Prostate gland (tissue), 2 donors: ENCODE measurements at regions not wholly inside any gene's neighbourhood (a gene's known extent, or its start where the extent isn't known, plus 50 kb on each side); places are given as distances from the start of the nearest gene placed in this dataset.

Experiments used
- DNase-seq: peaks from one replicate; pipeline ENCODE4 v3.0.0-alpha.2; 2019; ENCODE audit warnings: low spot score
- H3K27ac ChIP-seq, 2 donors: fragments of 200-600 bp; sonication (generic); 2 replicates each; pipeline ENCODE4 v1.5.1; 2017 to 2019
- H3K27me3 ChIP-seq: fragments of 200-600 bp; sonication (generic); replicated peaks from 2 replicates; pipeline ENCODE4 v1.5.1; 2019; ENCODE audit not compliant: insufficient read depth
- H3K36me3 ChIP-seq, 2 donors: fragments of 200-600 bp; sonication (generic); 1 replicate in 1 of 2; 2 replicates in 1 of 2; pipeline versions ENCODE4 v1.5.1 to v1.8.1; 2017 to 2019
- H3K4me1 ChIP-seq: fragments of 200-600 bp; sonication (generic); replicated peaks from 2 replicates; pipeline ENCODE4 v1.5.1; 2019
- H3K4me3 ChIP-seq, 2 donors: fragments of 200-600 bp; sonication (generic); 2 replicates each; pipeline ENCODE4 v1.5.1; 2017 to 2019
- H3K9me3 ChIP-seq: fragments of 200-600 bp; sonication (generic); 2 replicates; pipeline ENCODE4 v1.5.1; 2017
- POLR2A ChIP-seq: fragments of 450-650 bp; IDR thresholded peaks from one replicate; pipeline ENCODE4 v1.6.1; 2016; ENCODE audit warnings: antibody characterized with exemption, mild to moderate bottlenecking
- POLR2AphosphoS5 ChIP-seq: sonication (generic); formaldehyde crosslinking; IDR thresholded peaks from one replicate; pipeline ENCODE4 v1.6.1; 2017; ENCODE audit warnings: antibody characterized with exemption
- WGBS: methylation state at CpG from one replicate; pipeline ENCODE4 v1.1.5; 2018; 5-methylcytosine and 5-hydroxymethylcytosine counted together
- intact Hi-C: fragments of 100-400 bp; cut with DNase I; formaldehyde crosslinking; loops from one replicate; pipeline ENCODE4 v1.14.2; 2022
- TF ChIP-seq, protein P1 (sequence below), 4 experiments: fragments of 200-600 bp in 2 of 4; fragments of 450-650 bp in 2 of 4; sonication (generic) in 2 of 4; IDR thresholded peaks; 1 replicate in 3 of 4; 2 replicates in 1 of 4; pipeline ENCODE4 v1.5.1; 2016 to 2019; ENCODE audit warnings: antibody characterized with exemption in 4 of 4, mild to moderate bottlenecking in 2 of 4, moderate library complexity in 2 of 4

- Histone ChIP-seq H3K4me3 (no peak overlapping the region), H3K27ac (no peak overlapping the region), H3K36me3 (no peaks in the 10 kb centered on the region), H3K4me1 (no peaks in the 10 kb centered on the region), H3K9me3 (no peaks in the 10 kb centered on the region), H3K27me3 (no peaks in the 10 kb centered on the region)
- 87% methylated on average over 2 of the region's 2 CpGs for WGBS
- no peak for DNase-seq
- intact Hi-C loops: no loop called here
- TF ChIP-seq POLR2AphosphoS5 (no peak), POLR2A (no peak)
- TF ChIP-seq, protein P1, sequence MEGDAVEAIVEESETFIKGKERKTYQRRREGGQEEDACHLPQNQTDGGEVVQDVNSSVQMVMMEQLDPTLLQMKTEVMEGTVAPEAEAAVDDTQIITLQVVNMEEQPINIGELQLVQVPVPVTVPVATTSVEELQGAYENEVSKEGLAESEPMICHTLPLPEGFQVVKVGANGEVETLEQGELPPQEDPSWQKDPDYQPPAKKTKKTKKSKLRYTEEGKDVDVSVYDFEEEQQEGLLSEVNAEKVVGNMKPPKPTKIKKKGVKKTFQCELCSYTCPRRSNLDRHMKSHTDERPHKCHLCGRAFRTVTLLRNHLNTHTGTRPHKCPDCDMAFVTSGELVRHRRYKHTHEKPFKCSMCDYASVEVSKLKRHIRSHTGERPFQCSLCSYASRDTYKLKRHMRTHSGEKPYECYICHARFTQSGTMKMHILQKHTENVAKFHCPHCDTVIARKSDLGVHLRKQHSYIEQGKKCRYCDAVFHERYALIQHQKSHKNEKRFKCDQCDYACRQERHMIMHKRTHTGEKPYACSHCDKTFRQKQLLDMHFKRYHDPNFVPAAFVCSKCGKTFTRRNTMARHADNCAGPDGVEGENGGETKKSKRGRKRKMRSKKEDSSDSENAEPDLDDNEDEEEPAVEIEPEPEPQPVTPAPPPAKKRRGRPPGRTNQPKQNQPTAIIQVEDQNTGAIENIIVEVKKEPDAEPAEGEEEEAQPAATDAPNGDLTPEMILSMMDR (IDR thresholded peaks at IDR 0.05): no peak
Measured at GRCh38 chr20:10911298-10911697, 237.5 kb upstream of the JAG1 start.

DNA sequence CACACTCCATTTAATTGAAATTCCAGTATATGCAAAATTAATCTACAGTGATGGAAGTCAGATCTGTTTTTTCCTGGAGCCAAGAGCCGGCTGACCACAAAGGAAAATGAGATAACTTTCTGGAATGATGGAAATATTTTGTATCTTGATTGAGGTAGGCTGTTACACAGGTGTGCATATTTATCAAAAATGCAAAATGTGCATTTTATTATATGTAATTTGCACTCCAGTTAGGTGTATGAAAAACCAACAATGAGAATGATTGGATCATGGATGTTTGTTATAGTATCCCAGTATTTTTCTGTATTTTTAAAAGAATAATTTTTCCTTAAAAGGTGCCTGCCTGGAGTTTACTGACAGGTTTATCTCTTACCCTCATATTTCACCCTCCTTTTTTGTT lies 242.0 kb upstream of the JAG1 start:
- intact Hi-C loops: no loop called here
- H3K4me3 ChIP-seq: no peak overlapping the region
- H3K9me3 ChIP-seq: no peaks in the 10 kb centered on the region
- H3K36me3 ChIP-seq: no peaks in the 10 kb centered on the region
- no peaks in the 10 kb centered on the region for H3K27me3 ChIP-seq
- no peak overlapping the region for H3K27ac ChIP-seq
- no peaks in the 10 kb centered on the region for H3K4me1 ChIP-seq
- TF ChIP-seq POLR2A (no peak), POLR2AphosphoS5 (no peak)
- TF ChIP-seq, protein P1 (IDR thresholded peaks at IDR 0.05): no peak
- DNase-seq: no peak
- WGBS: 88% methylated on average over 1 of the region's 1 CpG

DNA sequence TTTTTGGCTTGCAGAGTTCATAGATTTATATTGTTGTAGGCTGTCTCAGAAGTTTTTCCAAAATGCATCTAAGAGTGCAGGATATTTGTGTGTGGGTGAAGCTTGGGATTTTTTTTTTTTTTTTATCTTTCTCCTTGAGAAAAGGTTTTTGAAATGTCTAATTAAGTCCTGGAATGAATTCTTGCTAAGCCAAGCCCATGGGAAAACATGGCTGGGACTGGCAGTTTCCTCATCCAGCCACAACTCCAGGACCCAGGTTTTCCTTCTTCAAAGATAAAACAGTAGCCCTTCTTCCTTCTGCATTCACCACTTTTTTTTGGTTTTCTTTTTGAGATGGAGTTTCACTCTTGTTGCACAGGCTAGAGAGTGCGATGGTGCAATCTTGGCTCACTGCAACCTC lies 242.5 kb upstream of the JAG1 start:
- H3K4me1 ChIP-seq: no peaks in the 10 kb centered on the region
- H3K36me3 ChIP-seq: no peaks in the 10 kb centered on the region
- WGBS: 100% methylated on average over 1 of the region's 1 CpG
- intact Hi-C loops: no loop called here
- H3K9me3 ChIP-seq: no peaks in the 10 kb centered on the region
- no peaks in the 10 kb centered on the region for H3K27me3 ChIP-seq
- no peak for TF ChIP-seq POLR2A
- TF ChIP-seq, protein P1 (IDR thresholded peaks at IDR 0.05): no peak
- TF ChIP-seq POLR2AphosphoS5: no peak
- no peak for DNase-seq
- no peak overlapping the region for H3K4me3 ChIP-seq
- no peak overlapping the region for H3K27ac ChIP-seq

DNA sequence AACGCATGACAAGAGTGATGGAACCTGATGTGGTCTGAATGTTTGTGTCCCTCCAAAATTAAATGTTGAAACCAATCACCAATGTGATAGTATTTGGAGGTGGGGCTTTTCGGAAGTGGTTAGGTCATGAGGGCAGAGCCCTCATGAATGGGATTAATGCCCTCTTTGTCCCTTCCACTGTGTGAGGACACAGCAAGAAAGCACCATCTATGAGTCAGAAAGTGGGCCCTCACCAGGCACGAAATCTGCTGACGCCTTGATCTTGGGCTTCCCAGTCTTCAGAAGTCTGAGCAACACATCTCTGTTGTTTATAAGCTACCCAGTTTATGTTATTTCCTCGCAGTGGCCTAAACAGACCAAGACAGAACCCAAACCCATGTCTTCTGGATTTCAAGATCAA lies 244.0 kb upstream of the JAG1 start:
- no peaks in the 10 kb centered on the region for H3K4me1 ChIP-seq
- no peak overlapping the region for H3K27ac ChIP-seq
- TF ChIP-seq, protein P1 (IDR thresholded peaks at IDR 0.05): no peak
- no peak for TF ChIP-seq POLR2AphosphoS5
- no peak for TF ChIP-seq POLR2A
- H3K27me3 ChIP-seq: no peaks in the 10 kb centered on the region
- 97% methylated on average over 5 of the region's 5 CpGs for WGBS
- no peak overlapping the region for H3K4me3 ChIP-seq
- H3K9me3 ChIP-seq: no peaks in the 10 kb centered on the region
- H3K36me3 ChIP-seq: no peaks in the 10 kb centered on the region
- intact Hi-C loops: no loop called here
- DNase-seq: no peak

DNA sequence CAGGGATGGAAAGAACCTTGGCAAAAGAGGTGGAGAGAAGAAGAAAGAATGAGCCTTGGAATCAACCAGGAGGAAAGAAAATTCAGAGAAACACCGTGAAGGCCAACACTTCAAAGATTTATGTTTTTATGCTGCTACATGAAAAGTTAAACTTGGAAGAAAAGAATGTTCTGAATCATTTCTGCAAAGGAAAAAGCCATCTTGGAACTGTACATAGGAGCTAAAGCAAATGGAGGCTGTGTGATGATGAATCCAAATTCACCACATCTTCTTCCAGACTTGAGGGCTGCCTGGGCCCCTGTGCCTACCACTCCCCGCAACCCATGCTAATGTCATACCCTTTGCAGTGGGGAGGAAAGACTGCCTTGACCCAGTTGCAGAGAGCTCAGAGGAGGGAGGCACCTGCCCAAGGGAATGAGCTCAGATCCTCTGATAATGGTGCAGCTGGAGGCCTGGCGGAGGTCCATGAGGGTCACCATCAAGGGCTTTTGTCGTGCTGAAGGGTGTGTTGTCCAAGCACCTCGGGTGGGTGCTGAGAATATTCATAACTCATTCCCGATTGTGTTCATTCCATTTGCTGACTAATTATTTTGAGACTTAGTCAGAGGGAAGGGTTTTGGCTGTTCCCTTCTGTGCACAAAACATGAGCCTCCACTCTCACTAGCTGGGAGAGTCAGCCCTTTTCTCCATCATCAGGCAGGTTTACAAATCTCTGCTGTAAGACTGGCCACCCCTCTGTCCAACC lies 245.8 kb upstream of the JAG1 start:
- no peak overlapping the region for H3K4me3 ChIP-seq
- no peak overlapping the region for H3K27ac ChIP-seq
- no peaks in the 10 kb centered on the region for H3K27me3 ChIP-seq
- H3K4me1 ChIP-seq: no peaks in the 10 kb centered on the region
- WGBS: 65% methylated on average over 6 of the region's 6 CpGs
- H3K36me3 ChIP-seq: no peaks in the 10 kb centered on the region
- no peak for DNase-seq
- no peaks in the 10 kb centered on the region for H3K9me3 ChIP-seq
- no peak for TF ChIP-seq POLR2A
- TF ChIP-seq POLR2AphosphoS5: no peak
- TF ChIP-seq, protein P1 (IDR thresholded peaks at IDR 0.05): no peak
- intact Hi-C loops: loop anchor here (10.0 kb wide), 2 partner anchors 65 kb away; no protein-coding TSS in a partner anchor
